Tibial nerve (tissue), 4 donors: ENCODE measurements at regions not wholly inside any gene's neighbourhood (a gene's known extent, or its start where the extent isn't known, plus 50 kb on each side); places are given as distances from the start of the nearest gene placed in this dataset.

Source experiments
- DNase-seq, 2 donors: peaks; one replicate each; pipeline ENCODE4 v3.0.0-alpha.2; 2019; ENCODE audit warnings: low spot score in 2 of 2
- H3K27ac ChIP-seq, 4 donors: fragments of 200-600 bp; sonication (generic) in 3 of 4; one replicate each; pipeline ENCODE4 v1.5.1; 2017 to 2019; ENCODE audit warnings: mild to moderate bottlenecking in 1 of 4
- H3K27me3 ChIP-seq, 2 donors: fragments of 200-600 bp; sonication (generic) in 1 of 2; one replicate each; pipeline versions ENCODE4 v1.5.1 to v1.6.0; 2017 to 2019
- H3K36me3 ChIP-seq, 3 donors: fragments of 200-600 bp; sonication (generic); one replicate each; pipeline ENCODE4 v1.5.1; 2018 to 2019
- H3K4me1 ChIP-seq, 4 donors: fragments of 200-600 bp; sonication (generic) in 3 of 4; one replicate each; pipeline ENCODE4 v1.5.1; 2017 to 2019
- H3K4me3 ChIP-seq, 4 donors: fragments of 200-600 bp; sonication (generic) in 3 of 4; one replicate each; pipeline ENCODE4 v1.5.1; 2017 to 2019; ENCODE audit warnings: mild to moderate bottlenecking in 1 of 4, moderate library complexity in 1 of 4
- H3K9me3 ChIP-seq, 4 donors: fragments of 200-600 bp; sonication (generic) in 3 of 4; one replicate each; pipeline ENCODE4 v1.5.1; 2017 to 2019
- CTCF ChIP-seq, 5 experiments: fragments of 200-600 bp in 3 of 5; fragments of 450-650 bp in 2 of 5; sonication (generic) in 3 of 5; IDR thresholded peaks; one replicate each; pipeline ENCODE4 v1.5.1; 2016 to 2019; ENCODE audit warnings: antibody characterized with exemption in 5 of 5, mild to moderate bottlenecking in 3 of 5, moderate library complexity in 2 of 5
- EP300 ChIP-seq, 2 donors: sonication (generic); formaldehyde crosslinking; IDR thresholded peaks; one replicate each; pipeline ENCODE4 v1.6.1; 2017; ENCODE audit warnings: antibody characterized with exemption in 2 of 2, mild to moderate bottlenecking in 1 of 2
- POLR2A ChIP-seq, 2 donors: fragments of 450-650 bp; IDR thresholded peaks; one replicate each; pipeline ENCODE4 v1.6.1; 2017; ENCODE audit warnings: antibody characterized with exemption in 2 of 2, mild to moderate bottlenecking in 2 of 2, moderate library complexity in 2 of 2
- WGBS, 2 donors: methylation state at CpG; one replicate each; pipeline ENCODE4 v1.1.5; 2018; 5-methylcytosine and 5-hydroxymethylcytosine counted together

- no peaks in the 10 kb centered on the region for H3K36me3 ChIP-seq
- no peak overlapping the region for H3K4me3 ChIP-seq
- no peaks in the 10 kb centered on the region for H3K9me3 ChIP-seq
- 62 to 72% methylated on average over 3 of the region's 3 CpGs for WGBS, 2 donors
- no peak for DNase-seq
- H3K4me1 ChIP-seq: no peaks in the 10 kb centered on the region
- H3K27ac ChIP-seq: no peak overlapping the region
- H3K27me3 ChIP-seq: no peaks in the 10 kb centered on the region
- TF ChIP-seq EP300 (IDR thresholded peaks at IDR 0.05) (no peak), CTCF (IDR thresholded peaks at IDR 0.05) (no peak), POLR2A (IDR thresholded peaks at IDR 0.05) (no peak)
Observed at GRCh38 chr10:8233049-8233448, 178.6 kb downstream of the GATA3 start.

GRCh38 chr10:8233832-8234259 lies 179.4 kb downstream of the GATA3 start:
- Histone ChIP-seq H3K4me1 (no peaks in the 10 kb centered on the region), H3K27ac (no peak overlapping the region), H3K27me3 (no peaks in the 10 kb centered on the region), H3K36me3 (no peaks in the 10 kb centered on the region), H3K9me3 (no peaks in the 10 kb centered on the region), H3K4me3 (no peak overlapping the region)
- TF ChIP-seq POLR2A (IDR thresholded peaks at IDR 0.05) (no peak), CTCF (IDR thresholded peaks at IDR 0.05) (no peak), EP300 (IDR thresholded peaks at IDR 0.05) (no peak)
- no peak for DNase-seq
- 70 to 71% methylated on average over 7 of the region's 7 CpGs for WGBS, 2 donors

- no peak overlapping the region for H3K4me3 ChIP-seq
- no peaks in the 10 kb centered on the region for H3K27me3 ChIP-seq
- no peaks in the 10 kb centered on the region for H3K4me1 ChIP-seq
Observed at GRCh38 chr10:8235253-8236027, 181.0 kb downstream of the GATA3 start.

GRCh38 chr10:8238986-8239385 lies 184.5 kb downstream of the GATA3 start:
- Histone ChIP-seq H3K4me3 (no peak overlapping the region), H3K27me3 (no peaks in the 10 kb centered on the region), H3K9me3 (no peaks in the 10 kb centered on the region), H3K4me1 (no peaks in the 10 kb centered on the region), H3K27ac (no peak overlapping the region), H3K36me3 (no peaks in the 10 kb centered on the region)
- DNase-seq: no peak
- WGBS, 2 donors: 56 to 60% methylated on average over 7 of the region's 7 CpGs
- TF ChIP-seq POLR2A (IDR thresholded peaks at IDR 0.05) (no peak), EP300 (IDR thresholded peaks at IDR 0.05) (no peak), CTCF (IDR thresholded peaks at IDR 0.05) (no peak)

More at GRCh38 chr10:8235253-8236027, 181.0 kb downstream of the GATA3 start:
- 89 to 90% methylated on average over 25 of the region's 25 CpGs for WGBS, 2 donors
- TF ChIP-seq EP300 (IDR thresholded peaks at IDR 0.05) (no peak), CTCF (IDR thresholded peaks at IDR 0.05) (no peak), POLR2A (IDR thresholded peaks at IDR 0.05) (no peak)
- Histone ChIP-seq H3K36me3 (no peaks in the 10 kb centered on the region), H3K27ac (no peak overlapping the region), H3K9me3 (no peaks in the 10 kb centered on the region)
- no peak for DNase-seq

- Histone ChIP-seq H3K4me3 (no peak overlapping the region), H3K27me3 (no peaks in the 10 kb centered on the region), H3K9me3 (no peaks in the 10 kb centered on the region), H3K4me1 (no peaks in the 10 kb centered on the region), H3K36me3 (no peaks in the 10 kb centered on the region), H3K27ac (no peak overlapping the region)
- 67 to 75% methylated on average over 2 of the region's 2 CpGs for WGBS, 2 donors
- no peak for TF ChIP-seq POLR2A (IDR thresholded peaks at IDR 0.05)
- TF ChIP-seq EP300 (IDR thresholded peaks at IDR 0.05): no peak
- TF ChIP-seq CTCF (IDR thresholded peaks at IDR 0.05): no peak
- DNase-seq: no peak
Observed at GRCh38 chr10:8240861-8241260, 186.4 kb downstream of the GATA3 start.
